Stimulated activated effector memory CD8-positive, alpha-beta T cell treated with anti-CD3 and anti-CD28 coated beads, Interleukin-12 subunit alpha, Interleukin-12 subunit beta, amount 100 ng/mL, for 72 hours (primary cell): ENCODE measurements at regions not wholly inside any gene's neighbourhood (a gene's known extent, or its start where the extent isn't known, plus 50 kb on each side); places are given as distances from the start of the nearest gene placed in this dataset.
"Not testable (repeated sequence)": the region's sequence is repeated elsewhere in the genome, so short reads cannot be mapped to it uniquely, and the experiment has no call there.

Experiments
- ATAC-seq: fragments of 150-1000 bp; cut with Tn5 transposase; 2 replicates; pipeline ENCODE4 v1.10.0; 2021
- DNase-seq, 2 donors: peaks; one replicate each; pipeline ENCODE4 v3.0.0; 2021 to 2022; ENCODE audit warnings: low spot score in 2 of 2
- H3K27ac Mint-ChIP-seq: one replicate; pipeline ENCODE4 v1.8.0; 2022; ENCODE audit warnings: mild to moderate bottlenecking, mixed read lengths
- H3K36me3 Mint-ChIP-seq: one replicate; pipeline ENCODE4 v1.8.0; 2022; ENCODE audit warnings: mild to moderate bottlenecking, mixed read lengths
- H3K4me1 Mint-ChIP-seq: one replicate; pipeline ENCODE4 v1.8.0; 2022; ENCODE audit warnings: mixed read lengths
- H3K4me3 Mint-ChIP-seq: one replicate; pipeline ENCODE4 v1.8.0; 2022; ENCODE audit warnings: mild to moderate bottlenecking, mixed read lengths
- H3K9me3 Mint-ChIP-seq: one replicate; pipeline ENCODE4 v1.8.0; 2022; ENCODE audit warnings: mixed read lengths

DNA sequence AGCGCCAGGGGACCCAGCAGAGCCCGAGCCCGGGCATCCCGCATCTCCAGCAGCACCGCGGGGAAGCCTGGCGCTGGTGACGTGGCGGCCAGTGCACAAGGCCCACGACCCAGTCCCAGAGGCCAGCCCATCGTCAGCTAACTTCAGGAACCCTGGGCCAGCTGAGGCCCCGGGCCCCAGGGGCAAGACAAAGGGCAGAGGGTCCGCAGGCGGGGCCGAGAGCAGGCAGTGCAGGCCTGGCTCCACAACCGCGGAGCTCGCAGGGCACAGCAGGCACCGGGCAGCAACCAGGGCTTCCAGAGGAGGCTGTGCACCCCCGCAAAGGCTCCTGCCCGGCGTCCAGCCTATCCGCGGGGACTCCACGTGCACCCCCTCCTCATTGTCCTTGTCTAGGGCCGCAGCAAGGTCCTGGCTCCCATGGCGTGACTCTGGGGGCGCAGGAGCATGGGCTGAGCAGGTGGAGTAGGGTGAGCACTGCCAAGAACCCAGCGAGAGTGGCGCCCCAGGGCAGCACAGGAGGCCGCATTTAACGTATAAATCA, 352.5 kb downstream of the KCNJ18 start:
- not testable (repeated sequence) for H3K27ac Mint-ChIP-seq, H3K36me3 Mint-ChIP-seq, H3K4me1 Mint-ChIP-seq, H3K9me3 Mint-ChIP-seq, DNase-seq, H3K4me3 Mint-ChIP-seq, ATAC-seq

- not testable (repeated sequence) for H3K4me1 Mint-ChIP-seq, H3K9me3 Mint-ChIP-seq, DNase-seq, H3K36me3 Mint-ChIP-seq, ATAC-seq, H3K27ac Mint-ChIP-seq, H3K4me3 Mint-ChIP-seq
Observed at GRCh38 chr17:22047521-22047920, 355.2 kb downstream of the KCNJ18 start.

DNA sequence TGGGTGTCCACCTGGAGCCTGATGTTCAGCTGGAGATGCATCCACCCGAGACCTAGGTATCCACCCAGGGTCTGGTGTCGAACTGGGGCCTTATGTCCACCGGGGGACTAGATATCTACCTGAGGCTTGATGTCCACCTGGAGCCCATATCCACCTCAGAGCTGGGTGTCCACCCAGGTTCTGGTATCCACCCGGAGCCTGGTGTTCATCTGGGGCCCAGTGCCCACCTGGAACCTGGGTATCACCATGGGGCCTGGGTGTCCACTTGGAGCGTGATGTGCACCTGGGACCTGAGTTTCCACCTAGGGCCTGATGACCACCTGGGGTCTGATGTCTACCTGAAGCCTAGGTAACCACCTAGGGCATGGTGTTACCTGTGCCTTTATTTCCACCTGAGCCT, 355.9 kb downstream of the KCNJ18 start:
- not testable (repeated sequence) for H3K4me1 Mint-ChIP-seq, H3K4me3 Mint-ChIP-seq, H3K36me3 Mint-ChIP-seq, H3K27ac Mint-ChIP-seq, DNase-seq, H3K9me3 Mint-ChIP-seq, ATAC-seq

DNA sequence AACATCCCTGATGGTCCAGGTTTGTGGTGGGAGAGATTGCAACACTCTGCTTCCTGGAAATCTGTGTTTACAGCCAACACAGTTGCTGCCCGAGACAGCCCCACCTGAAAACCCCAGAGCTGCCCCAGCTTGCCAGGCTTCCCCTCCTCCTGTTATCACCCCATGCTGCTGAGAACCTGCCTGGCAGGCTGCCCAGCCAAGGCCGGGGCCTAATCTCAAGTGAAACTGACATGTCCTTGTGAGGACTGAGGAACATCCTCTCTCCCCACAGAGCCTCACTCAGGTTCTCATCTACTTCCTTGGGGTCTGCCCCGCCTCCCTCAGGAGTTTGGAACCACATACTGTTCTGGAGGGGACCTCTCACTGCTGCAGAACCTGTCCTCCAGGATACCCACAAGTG, 358.4 kb downstream of the KCNJ18 start:
- not testable (repeated sequence) for H3K4me1 Mint-ChIP-seq, ATAC-seq, H3K9me3 Mint-ChIP-seq, H3K36me3 Mint-ChIP-seq, DNase-seq, H3K27ac Mint-ChIP-seq, H3K4me3 Mint-ChIP-seq

- not testable (repeated sequence) for H3K36me3 Mint-ChIP-seq, H3K27ac Mint-ChIP-seq, H3K4me1 Mint-ChIP-seq, H3K9me3 Mint-ChIP-seq, H3K4me3 Mint-ChIP-seq, ATAC-seq, DNase-seq
Observed at GRCh38 chr17:22052715-22053114, 360.4 kb downstream of the KCNJ18 start.

DNA sequence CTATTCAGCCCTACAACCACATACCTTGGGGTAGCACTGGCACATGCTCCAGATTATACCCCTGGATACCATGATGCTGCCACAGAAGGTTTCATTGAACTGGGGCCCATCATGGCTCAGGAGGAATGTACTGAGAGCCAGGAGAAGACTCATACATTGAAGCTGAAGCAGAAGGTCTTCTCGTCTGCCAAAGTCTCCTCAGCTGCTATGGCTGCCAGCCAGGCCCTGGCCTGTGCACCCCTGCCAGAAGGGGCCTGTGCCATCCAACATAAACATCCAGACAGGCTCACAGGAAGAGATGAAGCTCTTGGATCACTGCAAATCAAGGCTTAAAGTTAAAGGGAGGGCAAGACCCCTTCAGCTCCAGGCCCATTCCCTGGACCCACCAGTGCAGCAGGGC, 364.2 kb downstream of the KCNJ18 start:
- not testable (repeated sequence) for H3K36me3 Mint-ChIP-seq, H3K4me1 Mint-ChIP-seq, H3K9me3 Mint-ChIP-seq, DNase-seq, H3K4me3 Mint-ChIP-seq, H3K27ac Mint-ChIP-seq, ATAC-seq

DNA sequence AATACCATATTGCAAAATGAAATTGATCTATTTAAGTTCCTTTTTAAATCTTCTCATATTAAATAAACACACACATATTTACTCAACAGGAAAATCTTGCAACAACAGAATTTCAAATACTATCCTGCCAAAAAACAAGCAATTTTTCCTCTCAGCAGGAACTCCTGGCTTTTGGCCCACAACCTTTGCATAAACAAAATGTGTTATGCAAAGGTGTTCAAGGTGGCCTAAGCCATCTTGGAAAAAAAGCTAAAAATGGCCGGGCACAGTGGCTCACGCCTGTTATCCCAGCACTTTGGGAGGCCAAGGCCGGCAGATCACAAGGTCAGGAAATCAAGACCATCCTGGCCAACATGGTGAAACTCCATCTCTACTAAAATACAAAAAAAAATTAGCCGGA, 383.6 kb downstream of the KCNJ18 start:
- not testable (repeated sequence) for ATAC-seq, H3K9me3 Mint-ChIP-seq, H3K27ac Mint-ChIP-seq, DNase-seq, H3K4me1 Mint-ChIP-seq, H3K4me3 Mint-ChIP-seq, H3K36me3 Mint-ChIP-seq

DNA sequence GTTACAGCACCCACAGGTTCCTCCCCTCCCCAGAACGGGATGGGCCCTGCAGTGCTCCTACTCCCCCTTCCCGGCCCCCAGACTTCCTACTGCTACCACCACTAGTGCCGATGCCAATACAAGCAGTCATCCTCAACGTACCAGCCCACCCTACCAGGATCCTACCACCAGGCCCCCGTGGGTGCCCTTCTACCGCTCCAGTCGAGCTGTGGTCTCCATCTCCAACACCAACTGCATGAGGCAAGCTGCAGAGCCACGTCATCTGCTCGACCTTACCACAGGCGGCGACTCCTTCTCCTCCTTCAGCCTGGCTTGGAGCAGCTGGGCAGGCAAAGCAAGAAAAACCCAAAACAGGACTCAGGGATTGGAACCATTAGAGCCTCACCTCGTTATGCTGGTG, 396.3 kb downstream of the KCNJ18 start:
- H3K4me1 Mint-ChIP-seq, ATAC-seq, H3K27ac Mint-ChIP-seq, H3K36me3 Mint-ChIP-seq, H3K9me3 Mint-ChIP-seq, H3K4me3 Mint-ChIP-seq, DNase-seq: not testable (repeated sequence)

DNA sequence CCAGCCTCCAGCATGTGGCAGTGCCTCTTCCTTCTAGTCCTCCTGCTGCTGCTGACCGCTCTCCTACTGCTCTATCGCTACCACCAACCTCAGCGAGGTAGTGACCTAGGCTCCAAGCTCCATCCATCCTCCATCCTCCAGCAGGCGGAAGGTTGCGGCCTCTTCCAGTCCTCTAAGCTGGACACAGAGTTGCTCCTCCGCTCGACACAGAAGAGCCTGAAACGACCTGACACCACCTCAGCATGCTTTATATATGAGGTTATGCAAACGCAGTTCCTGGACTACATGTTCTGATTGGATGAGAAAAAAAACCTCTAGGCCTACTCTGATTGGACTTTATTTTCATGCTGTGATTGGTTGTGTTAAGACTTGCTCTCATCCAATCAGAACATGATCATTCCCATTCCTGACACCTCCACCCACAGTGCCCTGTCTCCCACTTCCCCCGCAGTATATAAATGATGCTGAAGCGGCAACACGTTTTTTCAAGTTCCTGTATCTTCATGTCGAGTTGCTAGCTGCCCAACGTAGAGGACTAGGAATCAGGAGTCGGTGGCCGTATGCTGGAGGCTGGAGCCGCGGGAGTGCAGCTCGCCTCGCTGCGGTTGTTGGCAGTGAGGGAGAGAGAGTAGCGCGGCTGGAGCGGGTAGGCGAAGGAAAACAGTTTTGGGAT, 398.1 kb downstream of the KCNJ18 start:
- DNase-seq (no peak), ATAC-seq (no peak)
- H3K9me3 Mint-ChIP-seq = peaks cover 6% of the 10 kb centered on the region
- H3K4me3 Mint-ChIP-seq = no peak overlapping the region
- H3K27ac Mint-ChIP-seq = no peak overlapping the region
- H3K4me1 Mint-ChIP-seq = no peaks in the 10 kb centered on the region
- peaks cover 6% of the 10 kb centered on the region for H3K36me3 Mint-ChIP-seq

GRCh38 chr17:22091041-22091679, 398.8 kb downstream of the KCNJ18 start:
- H3K36me3 Mint-ChIP-seq, H3K9me3 Mint-ChIP-seq, H3K4me3 Mint-ChIP-seq, DNase-seq, H3K4me1 Mint-ChIP-seq, ATAC-seq, H3K27ac Mint-ChIP-seq: not testable (repeated sequence)

DNA sequence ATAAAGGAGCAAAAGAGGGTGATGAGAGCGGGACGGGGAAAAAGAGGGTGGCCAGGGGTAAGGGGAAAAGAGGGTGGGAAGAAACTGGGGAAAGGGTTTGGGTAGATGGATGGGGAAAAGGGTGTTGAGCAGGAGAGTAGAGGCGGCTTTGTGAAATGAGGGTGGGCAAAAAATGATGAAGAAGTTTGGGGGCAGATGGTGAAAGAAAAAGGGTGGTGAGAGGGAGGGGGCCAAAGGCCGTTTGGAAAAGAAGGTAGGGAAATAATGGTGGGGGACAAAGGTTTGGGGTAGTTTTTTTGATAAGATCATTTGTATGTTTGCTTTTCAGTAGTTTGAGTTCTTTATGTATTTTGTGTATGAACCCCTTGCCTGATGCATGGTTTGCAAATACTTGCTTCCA, 399.5 kb downstream of the KCNJ18 start:
- DNase-seq, H3K36me3 Mint-ChIP-seq, H3K9me3 Mint-ChIP-seq, ATAC-seq, H3K4me3 Mint-ChIP-seq, H3K27ac Mint-ChIP-seq, H3K4me1 Mint-ChIP-seq: not testable (repeated sequence)

GRCh38 chr17:22095414-22095813, 403.1 kb downstream of the KCNJ18 start:
- H3K36me3 Mint-ChIP-seq, H3K4me1 Mint-ChIP-seq, DNase-seq, H3K27ac Mint-ChIP-seq, ATAC-seq, H3K9me3 Mint-ChIP-seq, H3K4me3 Mint-ChIP-seq: not testable (repeated sequence)

GRCh38 chr17:22099633-22100032, 407.3 kb downstream of the KCNJ18 start:
- not testable (repeated sequence) for ATAC-seq, H3K27ac Mint-ChIP-seq, H3K9me3 Mint-ChIP-seq, DNase-seq, H3K36me3 Mint-ChIP-seq, H3K4me1 Mint-ChIP-seq, H3K4me3 Mint-ChIP-seq

- ATAC-seq (no peak), DNase-seq (no peak)
- Mint-ChIP-seq H3K4me1 (no peaks in the 10 kb centered on the region), H3K9me3 (peaks cover 11% of the 10 kb centered on the region), H3K4me3 (no peak overlapping the region), H3K27ac (no peak overlapping the region), H3K36me3 (no peaks in the 10 kb centered on the region)
Observed at GRCh38 chr17:22102177-22102576, 409.9 kb downstream of the KCNJ18 start.

- not testable (repeated sequence) for H3K27ac Mint-ChIP-seq, ATAC-seq, H3K4me1 Mint-ChIP-seq, H3K36me3 Mint-ChIP-seq, DNase-seq, H3K4me3 Mint-ChIP-seq, H3K9me3 Mint-ChIP-seq
Observed at GRCh38 chr17:22116720-22117119, 424.4 kb downstream of the KCNJ18 start.

GRCh38 chr17:22117401-22117800, 425.1 kb downstream of the KCNJ18 start:
- not testable (repeated sequence) for H3K4me3 Mint-ChIP-seq, H3K4me1 Mint-ChIP-seq, H3K36me3 Mint-ChIP-seq, ATAC-seq, H3K9me3 Mint-ChIP-seq, H3K27ac Mint-ChIP-seq, DNase-seq
